ENCODE measurements at regions not wholly inside any gene's neighbourhood (a gene's known extent, or its start where the extent isn't known, plus 50 kb on each side); places are given as distances from the start of the nearest gene placed in this dataset.

DNA sequence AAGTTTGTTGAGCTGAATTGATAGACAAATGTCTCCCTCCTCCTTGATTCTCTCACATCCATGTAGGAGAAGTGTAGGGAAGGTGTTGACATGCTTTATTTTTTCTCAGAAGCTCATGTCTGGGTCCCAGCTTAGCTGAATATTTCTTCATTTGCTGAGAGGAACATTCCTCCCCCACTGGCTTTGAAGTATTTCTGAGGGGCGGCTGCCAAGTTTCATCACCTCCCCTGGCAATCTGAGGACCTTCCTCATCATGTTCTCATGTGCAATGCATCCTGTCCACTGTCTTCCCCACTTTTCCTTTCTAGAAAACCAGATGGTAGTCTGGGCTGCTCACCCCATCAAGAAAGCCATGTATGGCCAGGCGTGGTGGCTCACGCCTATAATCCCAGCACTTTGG is 168.9 kb upstream of the RGMA start:
- no peak overlapping the region for H3K27ac ChIP-seq
- TF ChIP-seq ZFX (IDR thresholded peaks at IDR 0.05) = no peak
- no peak for TF ChIP-seq CTCF (conservative IDR thresholded peaks at IDR 0.05)

GRCh38 chr15:93253681-93254080 is 164.7 kb upstream of the RGMA start:
- TF ChIP-seq ZFX (IDR thresholded peaks at IDR 0.05) = no peak
- no peak for TF ChIP-seq CTCF (conservative IDR thresholded peaks at IDR 0.05)
- no peak overlapping the region for H3K27ac ChIP-seq

- no peak overlapping the region for H3K27ac ChIP-seq
- TF ChIP-seq ZFX (IDR thresholded peaks at IDR 0.05) = no peak
- no peak for TF ChIP-seq CTCF (conservative IDR thresholded peaks at IDR 0.05)
Measured at GRCh38 chr15:93252780-93253179, 163.8 kb upstream of the RGMA start.

DNA sequence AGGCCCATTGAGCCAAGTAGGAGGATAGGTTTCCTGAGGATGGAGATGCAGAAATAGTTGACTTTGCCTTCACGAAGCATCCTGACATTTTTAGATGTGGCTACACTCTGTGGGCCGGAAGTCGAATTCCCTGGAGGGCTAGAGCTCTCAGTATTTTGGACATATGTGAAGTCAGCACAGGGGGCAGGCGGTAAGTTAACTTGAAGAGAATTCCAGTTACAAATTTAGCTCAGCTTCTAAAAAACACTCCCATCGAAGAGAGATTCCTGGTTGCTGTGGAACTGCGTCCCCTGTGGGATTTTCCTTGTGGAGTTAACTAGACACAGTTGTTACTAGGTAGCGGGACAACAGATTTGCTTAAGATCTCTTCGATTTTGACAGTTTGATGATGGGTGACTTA is 161.9 kb upstream of the RGMA start:
- H3K27ac ChIP-seq = no peak overlapping the region
- no peak for TF ChIP-seq CTCF (conservative IDR thresholded peaks at IDR 0.05)
- TF ChIP-seq ZFX (IDR thresholded peaks at IDR 0.05) = no peak

DNA sequence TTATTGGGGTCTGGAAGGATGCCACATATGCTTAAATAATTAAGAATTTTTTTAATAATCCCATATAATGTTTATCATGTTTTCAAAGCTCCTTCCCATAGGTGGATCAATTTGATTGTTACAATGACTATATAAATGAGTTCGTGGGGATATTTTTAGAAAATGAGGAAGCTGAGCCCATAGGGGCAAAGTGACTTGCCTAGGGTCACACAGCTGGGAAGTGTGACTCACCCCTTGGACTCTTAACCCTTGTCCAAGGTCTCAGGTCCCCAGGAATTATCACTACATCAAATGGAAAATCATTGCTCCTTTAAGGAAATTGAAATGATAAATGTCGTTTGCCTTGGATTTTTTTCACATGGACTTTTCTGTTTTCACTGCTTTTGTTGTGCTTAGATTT is 161.2 kb upstream of the RGMA start:
- TF ChIP-seq CTCF (conservative IDR thresholded peaks at IDR 0.05) = no peak
- TF ChIP-seq ZFX (IDR thresholded peaks at IDR 0.05) = no peak
- H3K27ac ChIP-seq = no peak overlapping the region

- TF ChIP-seq ZFX (IDR thresholded peaks at IDR 0.05) = no peak
- TF ChIP-seq CTCF (conservative IDR thresholded peaks at IDR 0.05) = no peak
- no peak overlapping the region for H3K27ac ChIP-seq
Measured at GRCh38 chr15:93249623-93250022, 160.6 kb upstream of the RGMA start.

DNA sequence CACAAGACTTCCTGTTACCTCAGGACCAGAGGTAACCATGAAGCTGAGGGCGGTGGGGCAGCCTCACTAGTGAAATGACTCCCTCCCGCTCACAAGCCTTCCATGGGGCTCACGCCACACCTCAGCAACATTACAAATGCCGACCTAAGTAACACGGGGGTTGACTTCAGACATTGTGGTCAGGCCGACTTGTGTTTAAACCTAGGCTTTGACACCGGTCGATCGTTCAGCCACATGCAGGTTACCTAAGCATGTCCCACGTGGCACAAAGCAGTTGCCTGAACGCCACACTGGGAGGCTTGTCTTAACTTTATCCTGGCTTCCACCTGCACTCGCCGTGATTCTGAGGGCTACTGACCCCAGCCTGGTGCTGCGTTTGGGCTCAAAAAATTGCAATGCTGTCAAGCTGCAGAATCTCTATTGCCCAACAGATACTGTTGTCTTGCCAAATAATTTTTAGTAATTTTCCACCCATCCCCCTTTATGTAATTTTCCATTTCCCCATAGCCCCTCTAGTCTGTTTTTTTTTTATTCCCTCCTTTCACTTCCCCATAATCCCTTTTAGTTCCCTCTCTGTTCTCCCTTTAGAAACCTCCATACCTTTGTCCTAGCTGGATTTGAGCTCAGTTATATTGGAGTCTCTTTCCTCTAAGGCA is 158.6 kb upstream of the RGMA start:
- TF ChIP-seq ZFX (IDR thresholded peaks at IDR 0.05) (no peak), CTCF (conservative IDR thresholded peaks at IDR 0.05) (no peak)

More for the DNA sequence above, 158.6 kb upstream of the RGMA start:
- H3K27ac ChIP-seq = no peak overlapping the region

Data from C4-2B (cell line).